Adipose tissue (tissue), 3 donors: ENCODE measurements at regions not wholly inside any gene's neighbourhood (a gene's known extent, or its start where the extent isn't known, plus 50 kb on each side); places are given as distances from the start of the nearest gene placed in this dataset.

Source experiments
- H3K27ac ChIP-seq: one replicate; pipeline ENCODE4 v1.5.1; 2013; ENCODE audit warnings: low read depth, low read length
- WGBS, 3 donors: extraction: QIAGEN DNeasy Blood & Tissue Kit; methylation state at CpG; one replicate each; pipeline ENCODE4 v1.1.7; 2013; 5-methylcytosine and 5-hydroxymethylcytosine counted together
- donor health status: healthy with polysubstance abuse.
- donor health status: Bipolar disorder and iron deficiency.
- donor health status: healthy.

GRCh38 chr1:4380564-4381168 lies 273.7 kb upstream of the AJAP1 start:
- 41 to 60% (median 52%) methylated on average over 3 of the region's 3 CpGs for WGBS, 3 donors
- no peak overlapping the region for H3K27ac ChIP-seq

DNA sequence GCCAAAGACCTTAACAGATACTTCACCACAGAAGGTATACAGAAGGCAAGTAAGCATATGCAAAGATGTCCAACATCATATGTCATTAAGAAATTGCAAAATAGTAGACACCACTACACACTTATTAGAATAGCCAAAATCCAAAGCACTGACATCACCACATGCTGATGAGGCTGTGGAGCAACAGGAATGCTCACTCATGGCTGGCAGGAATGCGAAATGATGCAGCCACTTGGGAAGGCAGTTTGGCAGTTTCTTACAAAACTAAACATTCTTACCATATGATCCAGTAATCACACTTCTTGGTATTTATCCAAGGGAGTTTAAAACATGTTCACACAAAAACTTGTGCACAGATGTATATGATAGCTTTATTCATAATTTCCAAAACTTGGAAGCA lies 261.2 kb upstream of the AJAP1 start:
- no peak overlapping the region for H3K27ac ChIP-seq
- 21 to 39% (median 39%) methylated on average over 1 of the region's 1 CpG for WGBS, 3 donors

- H3K27ac ChIP-seq: no peak overlapping the region
- WGBS, 3 donors: 75 to 90% (median 90%) methylated on average over 8 of the region's 8 CpGs
These were observed 260.0 kb upstream of the AJAP1 start for GRCh38 chr1:4394366-4394765.

- H3K27ac ChIP-seq: no peak overlapping the region
- 46 to 66% (median 60%) methylated on average over 3 of the region's 3 CpGs for WGBS, 3 donors
These were observed 259.3 kb upstream of the AJAP1 start for GRCh38 chr1:4395158-4395557.

- H3K27ac ChIP-seq: no peak overlapping the region
- 55 to 84% (median 78%) methylated on average over 5 of the region's 5 CpGs for WGBS, 3 donors
These were observed 258.7 kb upstream of the AJAP1 start for GRCh38 chr1:4395676-4396075.

DNA sequence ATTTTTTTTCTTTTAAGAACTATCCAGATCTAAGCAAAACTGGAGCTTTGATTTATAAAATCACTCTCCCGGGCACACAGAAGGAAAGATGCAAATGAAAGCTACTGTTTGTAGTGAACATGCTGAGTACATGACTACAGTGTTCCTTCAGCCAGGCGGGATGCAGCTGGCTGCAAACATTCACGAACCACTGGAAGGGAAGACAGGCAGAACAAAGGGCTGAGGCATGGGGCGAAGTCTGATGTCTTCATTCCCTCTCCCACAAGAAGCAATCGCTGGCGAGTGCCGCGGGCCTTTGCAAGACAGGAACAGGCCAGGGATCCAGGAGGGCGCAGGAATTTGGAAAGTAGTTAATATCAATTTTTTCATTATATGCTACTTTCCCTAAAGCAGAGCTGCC lies 257.9 kb upstream of the AJAP1 start:
- WGBS, 3 donors: 56 to 71% (median 63%) methylated on average over 9 of the region's 9 CpGs

DNA sequence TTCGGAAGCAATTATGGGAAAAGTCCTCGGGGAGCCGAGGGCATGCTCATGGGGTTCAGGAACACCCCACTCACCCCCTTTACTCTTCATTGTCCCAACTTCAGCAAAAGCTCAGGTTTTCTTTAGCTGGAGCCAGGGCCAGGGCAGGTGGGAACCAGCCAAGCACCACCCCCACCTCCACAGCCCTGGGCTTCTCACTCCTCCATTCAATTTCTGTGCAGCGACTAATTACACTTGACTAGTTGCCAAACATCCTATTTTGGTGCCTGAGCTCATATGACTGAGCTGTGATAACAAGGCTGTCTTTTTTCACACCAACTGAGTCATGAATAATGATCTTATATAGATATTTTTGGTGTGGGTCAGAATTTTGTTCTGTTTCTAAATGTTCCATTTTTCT lies 257.2 kb upstream of the AJAP1 start:
- H3K27ac ChIP-seq: no peak overlapping the region
- WGBS, 3 donors: 60 to 78% (median 70%) methylated on average over 4 of the region's 4 CpGs

More for the DNA sequence above, 257.9 kb upstream of the AJAP1 start:
- no peak overlapping the region for H3K27ac ChIP-seq

DNA sequence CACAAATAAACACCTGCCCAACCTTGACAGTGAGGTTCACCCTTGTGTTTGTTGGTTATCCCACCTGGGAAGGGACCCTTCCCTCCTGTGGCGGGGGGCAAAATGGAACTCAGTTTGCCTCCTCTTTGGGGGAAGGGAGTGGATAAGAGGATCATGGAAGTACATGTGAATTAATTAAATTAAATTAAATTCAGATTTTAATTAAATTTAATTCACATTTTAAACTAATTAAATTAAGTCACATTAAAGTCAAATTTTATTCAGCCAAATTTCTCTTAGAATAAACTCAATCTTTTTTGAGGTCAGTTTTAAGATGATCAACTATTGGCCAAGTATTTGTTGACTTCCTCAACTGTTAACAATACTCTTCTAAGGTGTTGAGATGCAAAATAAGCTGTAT lies 252.4 kb upstream of the AJAP1 start:
- WGBS, 3 donors: 82 to 94% (median 89%) methylated on average over 1 of the region's 1 CpG
- H3K27ac ChIP-seq: no peak overlapping the region

GRCh38 chr1:4404854-4405590 lies 249.4 kb upstream of the AJAP1 start:
- H3K27ac ChIP-seq: no peak overlapping the region
- 35 to 57% (median 40%) methylated on average over 12 of the region's 12 CpGs for WGBS, 3 donors

GRCh38 chr1:4407851-4408250 lies 246.6 kb upstream of the AJAP1 start:
- no peak overlapping the region for H3K27ac ChIP-seq
- 80 to 90% (median 89%) methylated on average over 16 of the region's 16 CpGs for WGBS, 3 donors

GRCh38 chr1:4408380-4408779 lies 246.0 kb upstream of the AJAP1 start:
- 70 to 85% (median 75%) methylated on average over 4 of the region's 4 CpGs for WGBS, 3 donors
- H3K27ac ChIP-seq: no peak overlapping the region

DNA sequence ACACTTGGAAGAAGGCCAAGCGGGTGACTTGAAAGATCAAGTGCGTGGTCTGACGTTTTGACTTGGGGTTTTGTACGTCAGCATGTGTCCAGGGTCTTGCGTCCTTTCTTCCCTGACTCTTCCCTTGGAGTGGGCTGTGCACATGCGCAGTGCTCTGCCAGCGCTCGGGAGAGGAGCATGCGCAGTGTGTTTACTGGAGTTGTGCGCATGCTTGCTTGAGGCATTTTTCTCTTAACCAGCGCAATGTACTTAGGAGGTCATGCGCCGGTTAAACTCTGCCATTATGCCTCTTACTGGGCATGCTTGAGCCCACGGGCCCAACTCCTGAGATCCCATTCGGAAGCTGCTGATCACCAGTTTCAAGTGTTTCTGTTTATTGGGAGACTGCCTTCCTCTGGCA lies 242.5 kb upstream of the AJAP1 start:
- no peak overlapping the region for H3K27ac ChIP-seq
- 85 to 87% (median 86%) methylated on average over 15 of the region's 15 CpGs for WGBS, 3 donors

GRCh38 chr1:4415476-4415875 lies 238.9 kb upstream of the AJAP1 start:
- H3K27ac ChIP-seq: no peak overlapping the region
- 79 to 93% (median 89%) methylated on average over 5 of the region's 5 CpGs for WGBS, 3 donors

DNA sequence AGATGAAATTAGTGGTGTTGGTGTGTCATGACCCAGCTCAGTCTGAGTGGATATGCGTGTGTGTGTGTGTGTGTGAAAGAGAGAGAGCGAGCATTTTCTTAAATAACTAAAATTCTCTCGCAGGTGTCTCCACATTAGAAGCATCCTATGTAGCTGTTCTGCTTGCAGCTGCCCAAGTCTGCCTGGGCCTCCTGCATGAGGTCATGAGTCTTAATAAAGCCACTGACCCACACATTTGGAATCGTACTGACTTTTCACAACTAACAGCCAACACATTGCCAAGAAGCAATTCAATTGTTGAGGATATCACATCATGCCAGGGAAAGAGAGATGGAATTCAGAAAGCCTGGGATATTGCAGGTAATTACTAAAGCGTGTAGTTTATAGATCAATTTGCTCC lies 238.2 kb upstream of the AJAP1 start:
- WGBS, 3 donors: 51 to 77% (median 72%) methylated on average over 5 of the region's 5 CpGs

DNA sequence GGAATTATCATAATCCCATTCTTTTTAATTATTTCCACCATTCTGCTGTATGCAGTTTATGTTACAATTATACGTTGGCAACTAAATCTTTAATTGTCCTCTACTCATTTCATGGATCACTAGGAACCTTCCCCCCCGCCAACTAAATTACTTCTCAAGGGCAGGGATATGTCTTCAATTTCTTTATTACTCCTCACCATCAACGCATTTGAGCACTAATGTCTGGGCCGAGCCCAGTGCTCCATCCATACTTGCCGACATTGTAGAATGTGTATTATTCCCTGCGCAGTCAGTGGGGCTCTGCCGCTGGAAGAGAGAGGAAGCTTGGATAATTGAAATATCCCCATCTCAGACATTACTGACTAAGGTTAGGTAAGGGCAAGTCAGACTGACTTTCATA lies 236.4 kb upstream of the AJAP1 start:
- no peak overlapping the region for H3K27ac ChIP-seq
- 77 to 94% (median 94%) methylated on average over 7 of the region's 7 CpGs for WGBS, 3 donors

More for the DNA sequence above, 238.2 kb upstream of the AJAP1 start:
- H3K27ac ChIP-seq: no peak overlapping the region

DNA sequence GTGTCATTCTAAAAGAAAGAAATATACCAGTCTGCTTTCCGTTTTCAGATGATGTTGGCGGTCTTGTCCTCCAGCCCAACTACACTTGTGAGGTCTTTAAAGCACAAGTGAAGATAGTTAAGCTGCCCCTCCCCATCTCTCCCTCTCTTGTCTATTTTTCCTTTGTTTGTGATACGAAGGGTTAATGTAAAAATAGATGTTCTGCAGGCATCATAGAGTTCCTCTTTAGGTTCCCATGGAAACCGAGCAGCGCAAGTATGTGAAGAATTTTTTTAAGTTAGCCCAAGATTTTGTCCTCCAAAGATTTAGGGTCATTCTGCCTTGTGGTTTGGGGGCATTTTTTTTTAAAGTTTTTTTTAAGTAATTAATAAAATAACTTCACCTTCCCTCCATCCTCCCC lies 232.4 kb upstream of the AJAP1 start:
- no peak overlapping the region for H3K27ac ChIP-seq
- 32 to 46% (median 39%) methylated on average over 5 of the region's 5 CpGs for WGBS, 3 donors

DNA sequence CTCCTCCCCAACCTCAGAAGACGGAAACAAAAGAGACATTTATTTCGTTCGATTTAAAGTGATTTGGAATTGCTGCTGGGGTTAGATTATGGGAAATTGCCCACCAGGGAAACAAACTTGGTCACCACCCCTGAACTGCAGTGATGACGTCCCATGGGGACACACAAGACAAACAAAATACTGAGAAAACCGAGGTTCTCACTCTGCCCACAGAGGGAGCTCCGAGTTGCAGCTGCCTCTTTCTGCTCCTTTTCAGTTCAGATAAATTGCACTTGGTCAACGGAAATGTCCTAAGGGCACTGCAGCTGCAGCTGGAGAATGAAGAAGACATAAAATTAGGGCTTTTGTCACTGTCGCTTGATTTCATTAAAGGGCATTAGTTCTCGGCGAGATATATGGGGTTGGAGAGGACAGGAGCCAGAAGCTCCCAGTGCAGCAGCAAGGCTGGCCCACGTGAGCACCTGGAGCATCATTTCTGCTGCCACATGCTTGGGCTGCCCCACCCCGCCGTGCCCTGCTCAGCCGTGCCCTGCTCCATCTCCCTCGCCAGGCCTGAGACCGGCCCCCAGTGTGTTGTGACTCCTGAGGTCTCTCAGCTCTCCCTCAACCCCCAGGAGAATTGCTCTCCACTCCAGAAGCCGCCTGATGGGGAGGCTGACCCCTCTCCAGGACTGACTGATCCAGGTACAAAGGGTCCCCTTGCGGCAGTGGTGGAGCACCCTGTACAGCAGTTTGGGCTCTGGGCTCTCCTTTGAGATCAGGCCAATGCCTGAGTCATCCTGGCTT lies 231.7 kb upstream of the AJAP1 start:
- H3K27ac ChIP-seq: no peak overlapping the region
- WGBS, 3 donors: 58 to 60% (median 59%) methylated on average over 18 of the region's 18 CpGs

DNA sequence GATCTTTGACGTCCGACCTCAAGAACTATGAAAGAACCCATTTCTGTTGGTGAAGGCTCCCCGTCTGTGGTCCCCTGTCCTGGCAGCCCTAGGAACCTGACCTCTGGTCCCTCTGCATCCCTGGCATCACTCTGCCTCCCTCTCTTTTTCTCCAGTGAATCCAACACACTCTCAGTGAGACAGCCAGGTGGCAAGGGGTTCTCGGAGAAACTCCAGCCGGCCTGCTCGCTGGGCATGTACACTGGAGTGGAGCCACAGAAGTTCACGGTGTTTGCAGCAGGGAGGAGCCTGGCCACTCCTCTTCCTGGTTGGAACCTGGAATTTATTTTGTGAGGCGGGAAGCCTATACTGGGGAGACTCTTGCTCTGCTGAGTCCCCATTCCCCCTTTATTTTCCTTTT lies 230.2 kb upstream of the AJAP1 start:
- no peak overlapping the region for H3K27ac ChIP-seq
- 78 to 86% (median 83%) methylated on average over 8 of the region's 8 CpGs for WGBS, 3 donors

DNA sequence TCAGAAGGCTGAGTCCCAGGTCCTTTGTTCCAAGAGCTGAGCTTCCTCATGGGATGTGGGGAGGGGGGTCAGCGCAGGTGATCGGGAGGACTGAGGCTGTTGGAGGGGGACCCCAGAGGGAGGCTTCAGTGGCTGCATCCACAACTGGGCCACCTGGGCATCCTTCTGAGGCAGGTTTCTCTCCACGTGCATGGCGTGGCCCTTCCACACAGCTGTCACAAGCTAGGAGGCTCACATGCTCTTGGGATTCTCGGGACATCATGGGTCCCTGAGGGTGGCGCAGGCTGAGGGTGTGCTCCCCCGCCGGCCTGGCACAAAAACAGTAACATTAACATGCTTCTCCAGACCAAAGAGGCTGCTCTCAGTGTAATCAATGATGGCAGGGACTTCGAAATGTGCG lies 229.6 kb upstream of the AJAP1 start:
- 88 to 94% (median 94%) methylated on average over 10 of the region's 10 CpGs for WGBS, 3 donors
- H3K27ac ChIP-seq: no peak overlapping the region
